ENCODE measurements at regions not wholly inside any gene's neighbourhood (a gene's known extent, or its start where the extent isn't known, plus 50 kb on each side); places are given as distances from the start of the nearest gene placed in this dataset.
A peak's percentile ranks its signal among the peaks of the same experiment; 100 is the strongest.

- Histone ChIP-seq H3K4me3 (no peak overlapping the region), H3K9me3 (no peaks in the 10 kb centered on the region), H3K4me1 (peaks cover 4% of the 10 kb centered on the region), H3K36me3 (ENCODE audit: low read depth, missing control alignments) (no peaks in the 10 kb centered on the region), H3K27ac (no peak overlapping the region), H3K27me3 (no peaks in the 10 kb centered on the region)
- TF ChIP-seq POLR2A (IDR thresholded peaks at IDR 0.05), result no peak
- TF ChIP-seq, protein P1, sequence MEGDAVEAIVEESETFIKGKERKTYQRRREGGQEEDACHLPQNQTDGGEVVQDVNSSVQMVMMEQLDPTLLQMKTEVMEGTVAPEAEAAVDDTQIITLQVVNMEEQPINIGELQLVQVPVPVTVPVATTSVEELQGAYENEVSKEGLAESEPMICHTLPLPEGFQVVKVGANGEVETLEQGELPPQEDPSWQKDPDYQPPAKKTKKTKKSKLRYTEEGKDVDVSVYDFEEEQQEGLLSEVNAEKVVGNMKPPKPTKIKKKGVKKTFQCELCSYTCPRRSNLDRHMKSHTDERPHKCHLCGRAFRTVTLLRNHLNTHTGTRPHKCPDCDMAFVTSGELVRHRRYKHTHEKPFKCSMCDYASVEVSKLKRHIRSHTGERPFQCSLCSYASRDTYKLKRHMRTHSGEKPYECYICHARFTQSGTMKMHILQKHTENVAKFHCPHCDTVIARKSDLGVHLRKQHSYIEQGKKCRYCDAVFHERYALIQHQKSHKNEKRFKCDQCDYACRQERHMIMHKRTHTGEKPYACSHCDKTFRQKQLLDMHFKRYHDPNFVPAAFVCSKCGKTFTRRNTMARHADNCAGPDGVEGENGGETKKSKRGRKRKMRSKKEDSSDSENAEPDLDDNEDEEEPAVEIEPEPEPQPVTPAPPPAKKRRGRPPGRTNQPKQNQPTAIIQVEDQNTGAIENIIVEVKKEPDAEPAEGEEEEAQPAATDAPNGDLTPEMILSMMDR (IDR thresholded peaks at IDR 0.05), result no peak
- intact Hi-C loops (cut with DNase I; ENCODE audit: low total_unique reads), result no loop called here
- 56 to 58% methylated on average over 13 of the region's 13 CpGs for WGBS, 2 donors
- DNase-seq, result peak; percentile 29
Measured at GRCh38 chr10:78688901-78689583, 379.7 kb upstream of the ZMIZ1 start.

GRCh38 chr10:78689584-78689935 is 379.2 kb upstream of the ZMIZ1 start:
- Histone ChIP-seq H3K4me1 (peaks cover 4% of the 10 kb centered on the region), H3K36me3 (ENCODE audit: low read depth, missing control alignments) (no peaks in the 10 kb centered on the region), H3K27me3 (no peaks in the 10 kb centered on the region), H3K27ac (no peak overlapping the region), H3K4me3 (no peak overlapping the region), H3K9me3 (no peaks in the 10 kb centered on the region)
- intact Hi-C loops (cut with DNase I; ENCODE audit: low total_unique reads), result no loop called here
- DNase-seq, result no peak
- 69 to 73% methylated on average over 2 of the region's 2 CpGs for WGBS, 2 donors
- TF ChIP-seq POLR2A (IDR thresholded peaks at IDR 0.05), result no peak
- TF ChIP-seq, protein P1 (IDR thresholded peaks at IDR 0.05), result no peak

GRCh38 chr10:78690354-78691111 is 378.2 kb upstream of the ZMIZ1 start:
- 96 to 98% methylated on average over 3 of the region's 3 CpGs for WGBS, 2 donors
- intact Hi-C loops (cut with DNase I; ENCODE audit: low total_unique reads), result no loop called here
- H3K36me3 ChIP-seq (ENCODE audit: low read depth, missing control alignments), result no peaks in the 10 kb centered on the region
- no peak overlapping the region for H3K4me3 ChIP-seq
- TF ChIP-seq, protein P1 (IDR thresholded peaks at IDR 0.05), result no peak
- no peak for TF ChIP-seq POLR2A (IDR thresholded peaks at IDR 0.05)
- H3K27me3 ChIP-seq, result no peaks in the 10 kb centered on the region
- H3K4me1 ChIP-seq, result peaks cover 4% of the 10 kb centered on the region
- H3K27ac ChIP-seq, result no peak overlapping the region
- H3K9me3 ChIP-seq, result no peaks in the 10 kb centered on the region
- no peak for DNase-seq

DNA sequence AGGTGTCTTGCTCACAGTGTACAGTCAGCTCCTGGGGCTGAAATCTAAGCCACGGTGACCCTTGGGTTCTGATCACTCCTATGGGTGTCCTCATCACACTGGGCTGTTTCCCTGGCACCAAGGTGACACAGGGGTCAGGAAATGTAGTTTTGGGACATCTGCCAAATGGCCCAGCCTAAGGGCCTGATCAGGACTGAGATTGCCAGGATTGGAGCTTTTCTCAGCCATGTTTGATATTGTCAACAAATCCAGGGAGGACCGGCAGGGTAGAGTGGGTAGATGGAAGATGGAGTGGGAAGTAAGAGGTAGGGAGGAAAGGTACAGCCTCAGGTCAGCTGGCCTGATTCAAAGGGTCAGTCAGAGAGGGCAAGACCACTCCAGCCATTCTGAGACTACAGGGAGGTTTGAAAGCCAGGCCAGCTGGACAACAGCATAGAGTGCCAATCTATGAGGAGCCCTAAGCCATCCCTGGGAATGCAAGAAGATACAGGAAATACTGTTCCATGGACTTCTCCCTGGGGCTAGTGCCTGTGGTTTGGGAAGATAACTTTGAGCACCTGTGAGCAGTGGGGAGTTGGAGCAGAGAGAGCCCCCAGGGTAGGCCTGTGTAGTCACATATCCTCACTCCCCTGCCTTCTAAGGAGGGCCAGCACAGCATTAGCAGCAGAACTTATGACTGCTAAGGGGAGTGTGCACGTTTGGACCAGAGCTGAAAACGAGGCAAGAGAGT is 377.3 kb upstream of the ZMIZ1 start:
- H3K27ac ChIP-seq, result no peak overlapping the region
- TF ChIP-seq, protein P1 (IDR thresholded peaks at IDR 0.05), result no peak
- TF ChIP-seq POLR2A (IDR thresholded peaks at IDR 0.05), result no peak
- no peak overlapping the region for H3K4me3 ChIP-seq
- no peak for DNase-seq
- no peaks in the 10 kb centered on the region for H3K9me3 ChIP-seq
- no peaks in the 10 kb centered on the region for H3K36me3 ChIP-seq (ENCODE audit: low read depth, missing control alignments)
- intact Hi-C loops (cut with DNase I; ENCODE audit: low total_unique reads), result no loop called here
- 78 to 80% methylated on average over 4 of the region's 4 CpGs for WGBS, 2 donors
- H3K4me1 ChIP-seq, result peaks cover 4% of the 10 kb centered on the region
- H3K27me3 ChIP-seq, result no peaks in the 10 kb centered on the region

Data from testis (tissue), 2 donors.